ENCODE measurements at regions not wholly inside any gene's neighbourhood (a gene's known extent, or its start where the extent isn't known, plus 50 kb on each side); places are given as distances from the start of the nearest gene placed in this dataset.
"Not testable (repeated sequence)": the region's sequence is repeated elsewhere in the genome, so short reads cannot be mapped to it uniquely, and the experiment has no call there.

GRCh38 chr17:53016085-53016484, 806.6 kb upstream of the KIF2B start:
- no peak for DNase-seq

- DNase-seq = no peak
These were observed 810.4 kb upstream of the KIF2B start for GRCh38 chr17:53012364-53012763.

DNA sequence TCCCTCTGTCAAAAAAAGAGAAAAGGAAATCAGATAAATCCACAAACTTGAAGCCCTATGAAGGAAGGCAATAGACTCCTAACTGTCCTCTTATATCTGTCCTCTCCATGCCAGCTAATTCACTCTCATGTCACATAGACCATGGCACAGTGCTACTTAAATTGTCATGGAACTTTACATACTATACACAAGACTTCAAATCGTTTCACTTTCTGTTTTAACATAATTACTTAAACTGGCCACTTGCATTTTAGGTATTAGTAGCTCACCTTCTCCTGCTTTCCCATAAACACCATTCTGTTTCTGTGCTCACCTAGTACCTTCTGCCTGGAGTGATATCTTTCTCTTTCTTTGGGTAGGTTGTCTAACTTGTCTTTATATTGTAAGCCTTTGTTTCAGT, 816.7 kb upstream of the KIF2B start:
- no peak for DNase-seq

- no peak for DNase-seq
These were observed 817.8 kb upstream of the KIF2B start for GRCh38 chr17:53004902-53005301.

GRCh38 chr17:52995881-52996280, 826.8 kb upstream of the KIF2B start:
- DNase-seq = no peak

GRCh38 chr17:52995147-52995546, 827.6 kb upstream of the KIF2B start:
- no peak for DNase-seq

DNA sequence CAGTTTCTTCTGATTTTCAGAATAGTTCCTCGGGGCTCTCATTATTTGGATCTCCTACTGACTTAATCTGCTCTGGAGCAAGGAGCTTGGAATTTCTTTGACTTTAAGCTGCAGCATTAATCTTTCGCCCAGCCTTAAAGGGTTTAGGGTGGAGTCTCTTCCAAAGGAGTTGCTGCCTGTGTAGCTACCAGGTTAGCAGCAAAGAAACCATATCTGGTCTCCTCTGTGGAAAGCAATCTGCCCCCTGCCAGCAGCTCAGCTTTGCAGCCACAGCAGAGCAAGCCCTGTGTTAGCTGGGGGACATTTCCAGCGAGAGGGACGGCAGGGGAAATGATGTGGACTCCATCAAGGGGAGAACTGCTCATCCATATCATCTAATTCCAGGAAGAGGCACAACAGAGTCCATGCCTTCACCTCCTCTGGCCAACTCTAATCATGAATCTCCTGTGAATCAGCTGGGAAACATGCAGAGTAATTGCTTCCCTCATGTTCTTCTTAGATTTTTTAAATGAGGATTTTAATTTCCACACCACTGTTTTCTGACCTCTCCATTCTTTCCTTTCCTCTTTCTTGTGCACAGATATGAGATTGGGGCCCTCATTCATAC, 827.6 kb upstream of the CA10 start:
- DNase-seq = no peak

DNA sequence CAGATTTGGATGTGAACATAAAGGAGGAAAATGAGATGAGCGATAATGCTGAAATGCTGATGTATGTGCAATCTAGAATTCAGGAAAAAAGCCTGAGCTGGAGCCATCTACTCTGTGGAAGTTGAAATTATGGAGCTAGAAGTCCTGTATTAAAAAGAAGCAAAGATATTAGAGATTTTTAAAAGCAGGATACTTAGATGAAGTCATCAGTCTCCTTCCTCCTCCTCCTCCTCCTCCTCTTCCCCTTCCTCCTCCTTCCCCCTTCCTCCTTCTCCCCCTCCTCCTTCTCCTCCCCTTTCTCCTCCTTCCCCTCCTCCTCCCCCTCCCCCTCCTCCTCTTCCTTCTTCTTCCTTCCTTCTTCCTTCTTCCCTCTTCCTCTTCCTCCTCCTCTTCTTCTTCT, 823.8 kb upstream of the CA10 start:
- DNase-seq = no peak

DNA sequence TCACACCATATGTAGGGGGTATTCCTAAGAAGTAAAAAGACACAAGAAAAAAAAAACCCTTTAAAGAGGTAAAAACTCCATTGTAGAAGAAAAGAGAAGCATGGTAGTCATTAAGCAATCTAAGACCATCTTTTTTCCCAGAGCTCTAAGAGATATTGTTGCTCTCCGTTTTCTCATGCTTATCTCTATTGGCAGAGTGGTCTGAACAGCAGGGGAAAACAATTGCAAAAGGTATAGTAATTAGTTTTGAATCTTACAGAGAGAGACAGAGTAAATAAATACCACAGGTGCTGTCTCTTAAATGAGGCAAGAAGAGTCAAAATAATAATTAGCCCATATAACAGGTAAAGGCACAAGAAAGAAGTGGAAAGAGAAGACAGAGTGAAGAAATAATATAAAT, 821.4 kb upstream of the CA10 start:
- no peak for DNase-seq

DNA sequence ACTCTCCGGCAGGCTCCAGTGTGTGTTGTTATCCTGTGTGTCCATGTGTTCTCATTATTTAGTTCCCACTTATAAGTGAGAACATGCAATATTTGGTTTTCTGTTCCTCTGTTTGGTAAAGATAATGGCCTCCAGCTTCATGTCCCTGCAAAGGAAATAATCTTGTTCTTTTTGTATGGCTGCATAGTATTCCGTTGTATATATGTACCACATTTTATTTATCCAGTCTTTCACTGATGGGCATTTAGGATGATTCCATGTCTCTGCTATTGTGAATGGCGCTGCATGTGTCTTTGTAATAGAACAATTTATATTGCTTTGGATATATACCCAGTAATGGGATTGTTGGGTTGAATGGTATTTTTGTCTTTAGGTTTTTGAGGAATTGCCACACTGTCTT, 807.3 kb upstream of the CA10 start:
- DNase-seq = no peak

DNA sequence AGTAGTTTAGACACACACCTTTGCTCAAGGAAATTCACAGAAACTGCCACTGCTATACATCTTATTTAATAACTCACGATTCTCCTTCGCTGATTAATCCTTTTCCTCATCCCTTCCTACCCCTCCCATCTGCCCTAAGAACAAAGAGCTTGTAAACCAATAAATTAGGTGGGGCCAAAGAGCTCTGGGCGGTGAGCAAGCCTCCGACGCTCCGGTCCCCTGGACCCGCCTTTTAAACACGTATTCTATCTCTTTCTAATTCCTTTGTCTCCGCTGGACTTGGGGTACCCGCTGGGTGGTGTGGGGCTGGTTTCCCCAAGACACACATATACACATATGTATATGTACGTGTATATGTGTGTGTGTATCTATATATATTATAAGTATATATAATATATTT, 803.2 kb upstream of the CA10 start:
- DNase-seq = not testable (repeated sequence)

- DNase-seq = no peak
These were observed 798.9 kb upstream of the CA10 start for GRCh38 chr17:52957411-52957810.

GRCh38 chr17:52947418-52947817, 788.9 kb upstream of the CA10 start:
- no peak for DNase-seq

- no peak for DNase-seq
These were observed 780.2 kb upstream of the CA10 start for GRCh38 chr17:52938623-52939230.

GRCh38 chr17:52930581-52930980, 772.1 kb upstream of the CA10 start:
- DNase-seq = no peak

DNA sequence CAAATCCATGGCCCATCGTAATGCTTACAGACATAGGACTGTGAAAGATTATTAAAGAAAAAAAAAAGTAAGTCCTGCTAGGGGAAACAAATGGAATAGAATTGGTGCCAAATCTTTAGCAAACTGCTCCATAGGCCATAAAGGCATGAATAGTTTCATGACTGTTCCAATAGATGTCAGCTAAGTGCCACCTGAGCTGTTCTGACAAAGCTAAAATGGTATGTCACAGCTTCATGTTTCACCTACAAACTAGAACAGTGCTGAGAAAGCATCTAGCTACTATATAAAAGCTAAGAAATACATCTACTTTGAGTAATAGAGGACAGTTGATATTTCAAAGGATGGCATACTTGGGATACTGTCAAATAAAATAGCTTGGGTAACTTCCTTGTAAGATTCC, 771.6 kb upstream of the CA10 start:
- no peak for DNase-seq

GRCh38 chr17:52923658-52924057, 765.1 kb upstream of the CA10 start:
- no peak for DNase-seq

DNA sequence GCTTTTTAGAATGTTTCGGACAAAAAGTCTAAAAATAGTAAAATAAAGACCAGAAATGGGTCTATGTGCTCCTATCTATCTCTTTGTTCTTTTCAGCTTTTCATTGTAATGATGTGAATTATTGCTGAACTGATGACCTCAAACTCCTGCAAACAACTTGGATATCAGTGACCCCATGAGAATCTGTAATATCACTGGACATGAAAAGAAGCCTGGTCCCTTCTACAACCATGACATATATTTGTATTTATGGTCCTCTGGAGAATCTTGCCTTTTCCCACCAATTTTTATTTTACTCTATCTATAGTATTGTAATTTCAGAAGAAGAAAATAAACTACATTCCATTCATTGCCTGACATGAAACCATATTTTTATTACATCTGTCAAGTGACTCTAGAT, 740.7 kb upstream of the CA10 start:
- no peak for DNase-seq

DNA sequence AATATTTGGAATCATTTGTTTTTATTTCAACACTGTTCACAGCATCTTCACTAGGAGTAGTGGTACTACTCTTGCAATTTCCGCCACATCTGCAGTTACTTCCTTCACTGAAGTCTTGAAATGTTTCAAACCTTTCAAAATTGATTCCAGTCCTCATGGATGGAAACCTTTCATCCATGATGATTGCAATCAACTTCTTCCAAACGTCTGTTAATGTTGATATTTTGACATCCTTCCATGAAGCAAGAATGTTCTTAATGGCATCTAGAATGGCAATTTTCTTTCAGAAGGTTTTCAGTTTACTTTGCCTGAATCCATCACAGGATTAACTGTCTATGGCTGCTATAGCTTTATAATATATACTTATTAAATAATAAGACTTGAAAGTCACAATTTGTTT, 736.8 kb upstream of the CA10 start:
- no peak for DNase-seq

GRCh38 chr17:52892334-52892733, 733.8 kb upstream of the CA10 start:
- no peak for DNase-seq

DNA sequence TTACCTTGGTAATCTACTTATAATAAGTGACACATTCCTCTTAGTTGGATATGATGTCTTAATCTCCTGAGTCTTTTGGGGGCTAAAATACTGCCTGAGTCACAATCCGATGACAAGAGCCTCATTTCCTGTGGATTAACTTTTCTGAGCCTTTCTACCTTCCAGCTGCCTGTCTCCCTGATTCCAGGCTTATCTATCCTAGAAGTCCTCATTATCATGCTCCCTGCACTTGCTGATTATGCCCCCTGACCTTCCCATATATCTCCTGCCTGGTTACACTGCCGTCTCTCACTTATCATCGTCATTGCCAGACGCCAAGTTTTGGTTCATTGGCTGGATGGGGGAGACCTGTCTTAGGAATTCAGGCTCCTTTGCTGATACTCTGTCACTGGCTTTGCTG, 727.4 kb upstream of the CA10 start:
- no peak for DNase-seq

GRCh38 chr17:52883907-52884491, 725.5 kb upstream of the CA10 start:
- DNase-seq = not testable (repeated sequence)

- not testable (repeated sequence) for DNase-seq
These were observed 688.3 kb upstream of the CA10 start for GRCh38 chr17:52846767-52847166.

DNA sequence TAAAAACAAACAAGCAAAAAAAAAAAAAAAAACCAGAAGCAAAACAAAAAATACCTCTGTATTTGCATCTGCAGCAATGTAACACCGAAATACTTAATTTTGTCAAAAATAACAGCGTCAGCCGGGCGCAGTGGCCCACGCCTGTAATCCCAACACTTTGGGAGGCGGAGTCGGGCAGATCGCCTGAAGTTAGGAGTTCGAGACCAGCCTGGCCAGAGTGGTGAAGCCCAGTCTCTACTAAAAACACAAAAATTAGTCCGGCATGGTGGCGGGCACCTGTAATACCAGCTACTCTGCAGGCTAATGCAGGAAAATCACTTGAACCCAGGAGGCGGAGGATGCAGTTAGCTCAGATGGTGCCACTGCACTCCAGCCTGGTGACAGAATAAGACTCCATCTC, 683.5 kb upstream of the CA10 start:
- no peak for DNase-seq

- DNase-seq = no peak
These were observed 679.0 kb upstream of the CA10 start for GRCh38 chr17:52837492-52837891.

Data from hematopoietic multipotent progenitor cell treated with erythropoietin and hydrocortisone succinate and interleukin-3 and kit ligand, for 4 days (in vitro differentiated cells).